ENCODE measurements at regions not wholly inside any gene's neighbourhood (a gene's known extent, or its start where the extent isn't known, plus 50 kb on each side); places are given as distances from the start of the nearest gene placed in this dataset.

- DNase-seq (ENCODE audit: extremely low spot score): peak; percentile 64
- intact Hi-C loops (cut with DNase I): no loop called here
- Histone ChIP-seq H3K27ac (replicated peaks in 1 of 4) (peak overlapping the region; percentile 72 to 81 (median 80)), H3K4me1 (peaks cover 0 to 43% (median 36%) of the 10 kb centered on the region in 4 donors), H3K9me3 (no peaks in the 10 kb centered on the region), H3K36me3 (no peaks in the 10 kb centered on the region), H3K27me3 (no peaks in the 10 kb centered on the region), H3K4me3 (no peak overlapping the region)
- 55% methylated on average over 6 of the region's 6 CpGs for WGBS
- TF ChIP-seq POLR2AphosphoS5 (IDR thresholded peaks at IDR 0.05) (peak; percentile 15 to 25), POLR2A (IDR thresholded peaks at IDR 0.05; ENCODE audit: low read depth) (no peak)
Observed at GRCh38 chr2:238709325-238710025, 138.4 kb upstream of the TWIST2 start.

DNA sequence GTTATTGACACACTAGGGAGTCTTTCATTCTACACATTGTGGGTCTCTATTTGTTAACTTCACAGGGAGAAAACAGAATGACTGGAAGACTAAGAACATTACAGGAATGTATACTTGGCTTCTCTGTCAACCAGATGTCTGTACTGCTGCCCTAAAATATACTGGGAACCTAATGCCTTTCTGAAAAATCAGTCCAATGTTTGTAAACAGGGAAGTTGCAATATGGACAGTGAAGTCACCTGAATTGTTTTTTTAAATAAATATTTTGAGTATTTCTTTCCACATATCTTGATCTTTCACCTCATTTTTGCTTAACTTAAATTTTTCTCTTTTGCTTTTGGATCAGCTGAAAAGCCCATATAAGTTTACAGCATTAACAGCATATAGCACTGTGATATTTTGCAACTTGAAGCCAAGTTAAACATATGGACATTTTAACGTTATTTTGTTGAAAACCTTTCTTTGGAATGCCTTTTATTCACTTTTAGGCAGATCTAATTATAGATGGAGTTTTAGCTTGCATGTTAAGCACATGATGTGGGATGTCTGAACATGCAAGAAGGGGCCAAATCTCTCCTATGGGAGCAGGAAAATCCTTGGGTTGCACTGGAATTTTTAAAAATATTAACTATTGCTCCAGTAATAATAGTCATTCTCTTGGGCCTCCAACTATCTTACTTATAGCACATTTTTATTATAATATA, 137.7 kb upstream of the TWIST2 start:
- Histone ChIP-seq H3K36me3 (no peaks in the 10 kb centered on the region), H3K27ac (replicated peaks in 1 of 4) (peak overlapping the region; percentile 72 to 81 (median 80)), H3K4me1 (peaks cover 0 to 47% (median 39%) of the 10 kb centered on the region in 4 donors), H3K27me3 (no peaks in the 10 kb centered on the region), H3K4me3 (no peak overlapping the region), H3K9me3 (no peaks in the 10 kb centered on the region)
- TF ChIP-seq POLR2AphosphoS5 (IDR thresholded peaks at IDR 0.05) (no peak), EP300 (IDR thresholded peaks at IDR 0.05) (no peak), POLR2A (IDR thresholded peaks at IDR 0.05; ENCODE audit: low read depth) (no peak)
- TF ChIP-seq, protein P1, sequence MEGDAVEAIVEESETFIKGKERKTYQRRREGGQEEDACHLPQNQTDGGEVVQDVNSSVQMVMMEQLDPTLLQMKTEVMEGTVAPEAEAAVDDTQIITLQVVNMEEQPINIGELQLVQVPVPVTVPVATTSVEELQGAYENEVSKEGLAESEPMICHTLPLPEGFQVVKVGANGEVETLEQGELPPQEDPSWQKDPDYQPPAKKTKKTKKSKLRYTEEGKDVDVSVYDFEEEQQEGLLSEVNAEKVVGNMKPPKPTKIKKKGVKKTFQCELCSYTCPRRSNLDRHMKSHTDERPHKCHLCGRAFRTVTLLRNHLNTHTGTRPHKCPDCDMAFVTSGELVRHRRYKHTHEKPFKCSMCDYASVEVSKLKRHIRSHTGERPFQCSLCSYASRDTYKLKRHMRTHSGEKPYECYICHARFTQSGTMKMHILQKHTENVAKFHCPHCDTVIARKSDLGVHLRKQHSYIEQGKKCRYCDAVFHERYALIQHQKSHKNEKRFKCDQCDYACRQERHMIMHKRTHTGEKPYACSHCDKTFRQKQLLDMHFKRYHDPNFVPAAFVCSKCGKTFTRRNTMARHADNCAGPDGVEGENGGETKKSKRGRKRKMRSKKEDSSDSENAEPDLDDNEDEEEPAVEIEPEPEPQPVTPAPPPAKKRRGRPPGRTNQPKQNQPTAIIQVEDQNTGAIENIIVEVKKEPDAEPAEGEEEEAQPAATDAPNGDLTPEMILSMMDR (IDR thresholded peaks at IDR 0.05): no peak
- intact Hi-C loops (cut with DNase I): no loop called here
- WGBS: 12% methylated on average over 1 of the region's 1 CpG
- no peak for DNase-seq (ENCODE audit: extremely low spot score)

GRCh38 chr2:238710787-238711186, 137.1 kb upstream of the TWIST2 start:
- Histone ChIP-seq H3K36me3 (no peaks in the 10 kb centered on the region), H3K27ac (replicated peaks in 1 of 4) (peak overlapping the region; percentile 72 to 81 (median 80)), H3K9me3 (no peaks in the 10 kb centered on the region), H3K4me3 (no peak overlapping the region), H3K4me1 (peaks cover 0 to 47% (median 39%) of the 10 kb centered on the region in 4 donors), H3K27me3 (no peaks in the 10 kb centered on the region)
- no peak for TF ChIP-seq POLR2A (IDR thresholded peaks at IDR 0.05; ENCODE audit: low read depth)
- TF ChIP-seq EP300 (IDR thresholded peaks at IDR 0.05): no peak
- TF ChIP-seq, protein P1 (IDR thresholded peaks at IDR 0.05): no peak
- TF ChIP-seq POLR2AphosphoS5 (IDR thresholded peaks at IDR 0.05): no peak
- peak; percentile 86 for DNase-seq (ENCODE audit: extremely low spot score)
- intact Hi-C loops (cut with DNase I): no loop called here
- 91% methylated on average over 4 of the region's 4 CpGs for WGBS

DNA sequence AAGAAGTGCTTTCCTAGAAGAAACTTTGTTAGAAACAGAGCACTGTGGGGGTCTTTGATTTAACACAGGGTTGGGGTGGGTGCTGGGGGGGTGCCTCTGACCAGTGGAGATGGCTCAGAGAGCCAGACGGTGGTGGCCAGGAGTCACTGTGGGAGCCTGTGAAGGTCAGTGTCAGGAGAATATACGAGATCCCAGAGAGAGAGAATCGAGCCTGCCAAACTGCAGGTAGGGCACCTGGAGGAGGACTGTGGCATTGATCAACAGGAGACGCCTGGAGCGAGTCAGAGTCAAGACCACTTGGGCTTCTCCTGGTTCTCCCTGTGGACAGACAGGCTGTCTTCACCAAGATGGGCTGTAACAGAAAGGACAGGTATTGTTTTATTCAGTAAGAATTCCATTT, 136.5 kb upstream of the TWIST2 start:
- DNase-seq (ENCODE audit: extremely low spot score): peak; percentile 62
- WGBS: 85% methylated on average over 5 of the region's 5 CpGs
- intact Hi-C loops (cut with DNase I): no loop called here

DNA sequence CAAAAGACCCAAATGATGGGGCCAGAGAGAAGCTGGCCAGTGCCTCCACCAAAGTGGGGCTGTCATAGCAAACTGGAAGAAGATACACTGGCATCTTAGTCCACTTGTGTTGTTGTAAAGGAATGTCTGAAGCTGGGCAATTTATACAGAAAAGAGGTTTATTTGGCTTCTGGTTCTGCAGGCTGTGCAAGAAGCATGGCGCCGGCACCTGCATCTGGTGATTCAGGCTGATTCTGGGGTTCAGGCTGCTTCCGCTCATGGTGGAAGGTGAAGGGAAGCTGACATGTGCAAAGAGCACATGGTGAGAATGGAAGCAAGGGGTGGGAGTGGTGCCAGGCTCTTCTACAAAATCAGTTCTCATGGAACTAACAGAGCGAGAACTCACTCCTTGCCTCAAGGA, 135.9 kb upstream of the TWIST2 start:
- Histone ChIP-seq H3K36me3 (no peaks in the 10 kb centered on the region), H3K9me3 (no peaks in the 10 kb centered on the region), H3K27ac (replicated peaks in 1 of 4) (peak overlapping the region in 3 of 4 donors; percentile 8 to 81 (median 81)), H3K27me3 (no peaks in the 10 kb centered on the region), H3K4me3 (no peak overlapping the region), H3K4me1 (peaks cover 0 to 47% (median 39%) of the 10 kb centered on the region in 4 donors)
- no peak for TF ChIP-seq EP300 (IDR thresholded peaks at IDR 0.05)
- TF ChIP-seq, protein P1 (IDR thresholded peaks at IDR 0.05): no peak
- no peak for TF ChIP-seq POLR2A (IDR thresholded peaks at IDR 0.05; ENCODE audit: low read depth)
- no peak for TF ChIP-seq POLR2AphosphoS5 (IDR thresholded peaks at IDR 0.05)
- intact Hi-C loops (cut with DNase I): no loop called here
- 100% methylated on average over 4 of the region's 4 CpGs for WGBS
- peak; percentile 53 for DNase-seq (ENCODE audit: extremely low spot score)

More for the DNA sequence above, 136.5 kb upstream of the TWIST2 start:
- Histone ChIP-seq H3K4me1 (peaks cover 0 to 47% (median 39%) of the 10 kb centered on the region in 4 donors), H3K9me3 (no peaks in the 10 kb centered on the region), H3K4me3 (no peak overlapping the region), H3K27ac (replicated peaks in 1 of 4) (peak overlapping the region; percentile 72 to 81 (median 80)), H3K27me3 (no peaks in the 10 kb centered on the region), H3K36me3 (no peaks in the 10 kb centered on the region)
- TF ChIP-seq POLR2AphosphoS5 (IDR thresholded peaks at IDR 0.05) (no peak), POLR2A (IDR thresholded peaks at IDR 0.05; ENCODE audit: low read depth) (no peak), EP300 (IDR thresholded peaks at IDR 0.05) (no peak)
- TF ChIP-seq, protein P1 (IDR thresholded peaks at IDR 0.05): no peak

Data from esophagus muscularis mucosa (tissue), 4 donors.